NB4 (cell line): ENCODE measurements at regions not wholly inside any gene's neighbourhood (a gene's known extent, or its start where the extent isn't known, plus 50 kb on each side); places are given as distances from the start of the nearest gene placed in this dataset.

Experiments used
- DNase-seq: peaks from one replicate; pipeline ENCODE4 v3.0.0; 2010; ENCODE audit warnings: low read depth
- H3K4me3 ChIP-seq: one replicate; pipeline ENCODE4 v1.5.1; 2011; ENCODE audit warnings: mild to moderate bottlenecking, low read depth, low read length, moderate library complexity
- CTCF ChIP-seq: IDR thresholded peaks from one replicate; pipeline ENCODE4 v1.5.1; 2012; ENCODE audit warnings: low read depth, low read length
- MAX ChIP-seq: IDR thresholded peaks from 2 replicates; pipeline ENCODE4 v1.6.1; 2011; ENCODE audit warnings: low read depth, low read length
- MYC ChIP-seq: IDR thresholded peaks from 2 replicates; pipeline ENCODE4 v1.6.1; 2011; ENCODE audit warnings: low read depth, low read length
- POLR2A ChIP-seq: IDR thresholded peaks from 2 replicates; pipeline ENCODE4 v1.6.1; 2011; ENCODE audit warnings: mild to moderate bottlenecking; ENCODE audit not compliant: insufficient read length; ENCODE audit errors: extremely low read depth

DNA sequence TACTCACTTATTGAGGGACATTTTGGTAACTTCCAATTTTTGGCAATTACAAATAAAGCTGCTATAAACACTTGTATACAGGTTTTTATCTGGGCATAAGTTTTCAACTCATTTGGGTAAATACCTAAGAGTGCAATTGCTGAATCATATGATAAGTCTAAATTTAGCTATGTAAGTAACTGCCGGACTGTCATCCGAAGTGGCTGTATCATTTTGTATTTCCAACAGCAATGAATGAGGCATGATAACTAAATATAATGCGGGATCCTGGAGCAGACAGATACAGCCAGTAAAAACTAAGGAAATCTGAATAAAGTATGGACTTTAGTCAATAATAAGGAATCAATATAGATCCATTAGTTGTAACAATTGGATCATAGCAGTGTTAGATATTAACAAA lies 156.5 kb upstream of the RMP24 start:
- DNase-seq: no peak
- H3K4me3 ChIP-seq: no peak overlapping the region
- no peak for TF ChIP-seq CTCF

DNA sequence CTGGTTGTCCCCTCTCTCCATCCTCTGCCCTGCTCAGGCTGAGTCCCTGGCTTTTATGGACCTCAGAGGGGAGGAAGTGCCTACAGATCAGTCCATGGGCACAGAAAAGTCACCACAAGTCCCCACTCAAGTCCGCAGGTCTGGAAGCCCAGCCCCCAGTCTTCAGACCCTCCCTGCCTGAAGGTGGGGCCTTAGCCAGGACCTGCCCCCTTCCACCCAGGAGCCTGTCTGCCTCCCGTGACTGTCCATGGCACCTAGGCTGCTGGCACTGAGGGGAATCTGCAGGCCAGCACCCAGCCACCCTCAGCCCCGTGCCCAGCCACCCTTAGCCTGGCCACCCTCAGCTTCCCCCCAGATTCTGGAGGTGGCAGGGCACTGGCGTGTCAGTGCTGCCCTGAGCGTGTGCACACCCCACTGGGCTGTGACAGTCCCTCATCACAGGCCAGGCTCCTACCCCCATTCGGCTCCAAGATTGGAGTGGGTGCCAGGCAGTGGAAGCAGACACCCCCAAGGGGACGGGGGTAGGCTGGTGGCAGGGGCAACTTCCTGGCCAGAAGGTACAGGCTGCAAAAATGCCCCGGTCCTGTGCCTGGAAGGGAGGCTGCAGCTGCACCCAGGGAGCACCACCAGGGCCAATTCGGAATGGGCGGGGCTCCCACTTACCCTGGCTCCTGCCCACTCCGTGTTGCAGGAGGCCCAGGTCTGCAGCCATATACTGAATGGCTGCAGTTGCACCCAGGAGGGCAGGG lies 154.7 kb upstream of the RMP24 start:
- no peak overlapping the region for H3K4me3 ChIP-seq

DNA sequence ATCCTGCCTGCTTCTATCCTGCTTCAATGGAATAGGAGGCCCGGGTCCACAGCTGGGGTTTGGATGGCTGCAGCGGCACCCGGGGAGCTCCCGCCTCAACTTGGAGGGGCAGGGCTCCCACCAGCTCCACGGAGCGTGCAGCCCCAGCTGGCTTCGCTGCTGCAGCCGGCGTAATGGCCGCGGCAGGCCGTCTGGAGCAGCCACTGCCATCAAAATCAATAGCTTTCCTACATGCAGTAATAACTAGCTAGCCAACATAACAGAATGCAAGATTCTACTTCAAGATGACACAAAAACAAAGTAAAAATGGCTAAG lies 154.2 kb upstream of the RMP24 start:
- no peak for DNase-seq
- no peak for TF ChIP-seq MYC
- no peak for TF ChIP-seq POLR2A
- TF ChIP-seq MAX: no peak
- TF ChIP-seq CTCF: no peak
- no peak overlapping the region for H3K4me3 ChIP-seq

More for the DNA sequence above, 154.7 kb upstream of the RMP24 start:
- no peak for DNase-seq
- no peak for TF ChIP-seq MYC
- no peak for TF ChIP-seq MAX
- TF ChIP-seq CTCF: no peak
- TF ChIP-seq POLR2A: no peak

GRCh38 chr18:35822413-35822812 lies 150.1 kb upstream of the RMP24 start:
- no peak for DNase-seq
- no peak for TF ChIP-seq MYC
- no peak for TF ChIP-seq MAX
- TF ChIP-seq CTCF: no peak
- TF ChIP-seq POLR2A: no peak
- H3K4me3 ChIP-seq: no peak overlapping the region

- no peak for DNase-seq
- H3K4me3 ChIP-seq: no peak overlapping the region
- TF ChIP-seq MAX (no peak), CTCF (no peak), MYC (no peak), POLR2A (no peak)
These were observed 146.0 kb upstream of the RMP24 start for GRCh38 chr18:35826477-35826876.

DNA sequence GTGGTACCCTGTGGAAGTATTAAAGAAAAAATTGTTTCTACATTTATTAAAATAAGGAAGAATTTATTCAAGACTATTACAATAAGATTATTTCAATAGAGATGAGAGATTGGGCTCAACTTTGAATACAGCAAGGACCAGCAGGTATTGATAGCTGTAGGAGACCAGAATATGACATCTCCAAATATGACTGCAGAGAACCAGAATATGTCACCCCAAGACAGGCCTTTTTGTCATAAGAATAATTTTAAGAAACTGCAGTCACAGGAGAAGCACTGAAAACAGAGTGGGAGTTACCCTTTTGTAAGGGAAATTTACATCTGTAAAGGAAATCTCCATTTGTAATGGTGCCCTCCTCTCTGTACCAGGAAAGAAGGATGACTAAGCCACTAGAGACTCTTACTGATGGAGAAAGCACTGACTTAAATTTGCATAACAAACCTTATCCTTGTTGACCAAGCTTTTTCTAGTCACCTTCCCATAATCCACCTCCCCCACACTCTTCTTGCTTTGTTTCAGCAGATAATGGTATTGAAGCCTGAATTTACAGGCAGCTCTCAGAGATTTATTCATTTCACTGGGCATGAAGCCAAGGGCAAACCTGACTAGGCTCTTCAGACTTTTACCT lies 145.1 kb upstream of the RMP24 start:
- no peak for TF ChIP-seq MYC
- TF ChIP-seq POLR2A: no peak
- no peak for TF ChIP-seq CTCF
- no peak for TF ChIP-seq MAX
- no peak overlapping the region for H3K4me3 ChIP-seq
- no peak for DNase-seq
